CD14-positive monocyte (primary cell): ENCODE measurements at regions not wholly inside any gene's neighbourhood (a gene's known extent, or its start where the extent isn't known, plus 50 kb on each side); places are given as distances from the start of the nearest gene placed in this dataset.

Experiments used
- DNase-seq, 3 donors: peaks; one replicate each; pipeline ENCODE4 v3.0.0-alpha.2; 2011 to 2022
- H2AFZ ChIP-seq: 2 replicates; pipeline ENCODE4 v1.6.0; 2012; ENCODE audit warnings: mild to moderate bottlenecking, low read depth, low read length, inconsistent platforms; ENCODE audit not compliant: insufficient read depth, poor library complexity, severe bottlenecking
- H3K27ac ChIP-seq, 2 donors: 1 replicate in 1 of 2; 2 replicates in 1 of 2; pipeline ENCODE4 v1.5.1; 2012 to 2013; ENCODE audit warnings: low read length in 2 of 2, control low read depth in 1 of 2, inconsistent platforms in 1 of 2, low read depth in 1 of 2, mild to moderate bottlenecking in 1 of 2
- H3K27me3 ChIP-seq, 2 donors: one replicate each; pipeline versions ENCODE4 v1.6.0 to v1.6.1; 2011 to 2013; ENCODE audit warnings: low read length in 2 of 2; ENCODE audit not compliant: control insufficient read depth in 2 of 2, insufficient read depth in 2 of 2
- H3K36me3 ChIP-seq, 2 donors: replicated peaks in 1 of 2; 1 replicate in 1 of 2; 2 replicates in 1 of 2; pipeline versions ENCODE4 v1.5.1 to v1.6.1; 2012 to 2013; ENCODE audit warnings: low read length in 2 of 2, control low read depth in 1 of 2, inconsistent platforms in 1 of 2, mild to moderate bottlenecking in 1 of 2; ENCODE audit not compliant: insufficient read depth in 2 of 2, control insufficient read depth in 1 of 2
- H3K4me1 ChIP-seq, 2 donors: 1 replicate in 1 of 2; 2 replicates in 1 of 2; pipeline versions ENCODE4 v1.5.1 to v1.6.1; 2012 to 2013; ENCODE audit warnings: low read length in 2 of 2, control low read depth in 1 of 2, inconsistent platforms in 1 of 2, mild to moderate bottlenecking in 1 of 2, moderate library complexity in 1 of 2; ENCODE audit not compliant: insufficient read depth in 2 of 2, control insufficient read depth in 1 of 2
- H3K4me2 ChIP-seq: replicated peaks from 2 replicates; pipeline ENCODE3; 2012; ENCODE audit warnings: low read length, moderate library complexity, mild to moderate bottlenecking; ENCODE audit not compliant: poor library complexity, severe bottlenecking; ENCODE audit errors: extremely low read depth
- H3K4me3 ChIP-seq, 3 experiments: fragments of 200-600 bp in 1 of 3; sonication (generic) in 1 of 3; replicated peaks in 1 of 3; 1 replicate in 2 of 3; 2 replicates in 1 of 3; pipeline ENCODE4 v1.5.1; 2011 to 2013; ENCODE audit warnings: low read length in 3 of 3, mild to moderate bottlenecking in 3 of 3, control low read depth in 2 of 3, low read depth in 2 of 3, inconsistent platforms in 1 of 3, moderate library complexity in 1 of 3
- H3K79me2 ChIP-seq: 2 replicates; pipeline ENCODE4 v1.6.0; 2012; ENCODE audit warnings: mild to moderate bottlenecking, control low read depth, inconsistent platforms, low read length, moderate library complexity; ENCODE audit not compliant: insufficient read depth
- H3K9ac ChIP-seq: 2 replicates; pipeline ENCODE4 v1.6.0; 2017; ENCODE audit warnings: low read length, mild to moderate bottlenecking; ENCODE audit not compliant: insufficient read depth, poor library complexity, severe bottlenecking
- H3K9me3 ChIP-seq, 2 donors: replicated peaks in 1 of 2; 1 replicate in 1 of 2; 2 replicates in 1 of 2; pipeline versions ENCODE4 v1.5.1 to v1.6.1; 2012 to 2013; ENCODE audit warnings: low read length in 2 of 2, control low read depth in 1 of 2; ENCODE audit not compliant: control insufficient read depth in 1 of 2, insufficient read depth in 1 of 2
- H4K20me1 ChIP-seq: 2 replicates; pipeline ENCODE4 v1.6.0; 2012; ENCODE audit warnings: mild to moderate bottlenecking, low read length, control low read depth, moderate library complexity; ENCODE audit not compliant: insufficient read depth
- H3K27ac Mint-ChIP-seq, 7 donors: one replicate each; pipeline ENCODE4 v1.8.0; 2020; ENCODE audit warnings: mild to moderate bottlenecking in 7 of 7, mixed read lengths in 7 of 7, moderate library complexity in 6 of 7, inconsistent platforms in 2 of 7
- H3K27me3 Mint-ChIP-seq, 3 donors: one replicate each; pipeline ENCODE4 v1.8.0; 2021 to 2022; ENCODE audit warnings: low read depth in 3 of 3, mild to moderate bottlenecking in 3 of 3, mixed read lengths in 3 of 3, moderate library complexity in 3 of 3, inconsistent platforms in 1 of 3
- H3K36me3 Mint-ChIP-seq, 2 donors: one replicate each; pipeline ENCODE4 v1.8.0; 2020; ENCODE audit warnings: mixed read lengths in 2 of 2, inconsistent platforms in 1 of 2, mild to moderate bottlenecking in 1 of 2
- H3K4me1 Mint-ChIP-seq: one replicate; pipeline ENCODE4 v1.8.0; 2020; ENCODE audit warnings: mild to moderate bottlenecking, mixed read lengths
- H3K4me3 Mint-ChIP-seq, 2 donors: one replicate each; pipeline ENCODE4 v1.8.0; 2020; ENCODE audit warnings: mild to moderate bottlenecking in 2 of 2, mixed read lengths in 2 of 2, moderate library complexity in 1 of 2
- H3K9me3 Mint-ChIP-seq, 7 donors: one replicate each; pipeline ENCODE4 v1.8.0; 2020 to 2022; ENCODE audit warnings: mixed read lengths in 7 of 7, mild to moderate bottlenecking in 6 of 7, moderate library complexity in 6 of 7, inconsistent platforms in 2 of 7
- CTCF ChIP-seq: fragments of 200-600 bp; IDR thresholded peaks from one replicate; pipeline ENCODE4 v1.8.0; 2022; ENCODE audit warnings: antibody characterized with exemption, mild to moderate bottlenecking
- WGBS: methylation state at CpG from one replicate; pipeline ENCODE4 v1.1.5; 2013; ENCODE audit warnings: missing lambda C conversion rate; ENCODE audit not compliant: insufficient coverage; 5-methylcytosine and 5-hydroxymethylcytosine counted together
- intact Hi-C, 2 donors: fragments of 100-400 bp; cut with micrococcal nuclease; formaldehyde crosslinking; loops; one replicate each; pipeline versions ENCODE4 v1.15.0 to v1.15.1; 2023

- no peak for TF ChIP-seq CTCF
- peaks cover 6 to 10% of the 10 kb centered on the region in 2 donors for H3K36me3 Mint-ChIP-seq
Measured at GRCh38 chr6:111936718-111937117, 63.5 kb upstream of the FYN start.

GRCh38 chr6:111938710-111939109 is 65.5 kb upstream of the FYN start:
- no peak overlapping the region for H3K4me2 ChIP-seq
- Mint-ChIP-seq H3K4me3 (no peak overlapping the region), H3K36me3 (peaks cover 0 to 3% of the 10 kb centered on the region in 2 donors)

More at GRCh38 chr6:111936718-111937117, 63.5 kb upstream of the FYN start:
- no peak for DNase-seq
- H3K27me3 Mint-ChIP-seq, result peaks cover 0 to 2% (median 2%) of the 10 kb centered on the region in 3 donors
- H3K9ac ChIP-seq, result no peak overlapping the region
- peaks cover 28 to 29% of the 10 kb centered on the region in 2 donors for H3K4me1 ChIP-seq
- H3K4me1 Mint-ChIP-seq, result peaks cover 30% of the 10 kb centered on the region
- no peak overlapping the region for H2AFZ ChIP-seq
- no peak overlapping the region for H3K4me2 ChIP-seq
- intact Hi-C loops, result no loop called here
- no peaks in the 10 kb centered on the region for H4K20me1 ChIP-seq
- no peak overlapping the region for H3K4me3 Mint-ChIP-seq
- no peaks in the 10 kb centered on the region for H3K36me3 ChIP-seq
- no peak overlapping the region for H3K4me3 ChIP-seq
- H3K9me3 Mint-ChIP-seq, result peaks cover 6 to 12% (median 9%) of the 10 kb centered on the region in 7 donors
- H3K9me3 ChIP-seq, result no peaks in the 10 kb centered on the region
- no peaks in the 10 kb centered on the region for H3K27me3 ChIP-seq
- H3K79me2 ChIP-seq, result no peaks in the 10 kb centered on the region
- H3K27ac Mint-ChIP-seq, result peak overlapping the region in 5 of 7 donors; percentile 19 to 73 (median 43)
- no peak overlapping the region for H3K27ac ChIP-seq

More at GRCh38 chr6:111938710-111939109, 65.5 kb upstream of the FYN start:
- Histone ChIP-seq H3K4me1 (peaks cover 48 to 49% of the 10 kb centered on the region in 2 donors), H3K9me3 (no peaks in the 10 kb centered on the region), H3K36me3 (no peaks in the 10 kb centered on the region), H3K79me2 (no peaks in the 10 kb centered on the region), H3K27me3 (no peaks in the 10 kb centered on the region), H2AFZ (no peak overlapping the region), H4K20me1 (no peaks in the 10 kb centered on the region), H3K27ac (no peak overlapping the region), H3K9ac (no peak overlapping the region), H3K4me3 (no peak overlapping the region)
- DNase-seq, result no peak
- intact Hi-C loops, result no loop called here
- 88% methylated on average over 2 of the region's 4 CpGs for WGBS
- no peaks in the 10 kb centered on the region for H3K9me3 Mint-ChIP-seq
- peaks cover 0 to 2% (median 0%) of the 10 kb centered on the region in 3 donors for H3K27me3 Mint-ChIP-seq
- no peak for TF ChIP-seq CTCF
- H3K4me1 Mint-ChIP-seq, result peaks cover 50% of the 10 kb centered on the region
- no peak overlapping the region for H3K27ac Mint-ChIP-seq
